DND-41 (cell line): ENCODE measurements at regions not wholly inside any gene's neighbourhood (a gene's known extent, or its start where the extent isn't known, plus 50 kb on each side); places are given as distances from the start of the nearest gene placed in this dataset.

ENCODE experiments used
- CTCF ChIP-seq: IDR thresholded peaks from 2 replicates; pipeline ENCODE4 v1.5.1; 2012; ENCODE audit warnings: borderline replicate concordance, low read length, moderate library complexity, mild to moderate bottlenecking; ENCODE audit not compliant: poor library complexity, severe bottlenecking; ENCODE audit errors: extremely low read depth
- EZH2 ChIP-seq: IDR thresholded peaks from 3 replicates; pipeline ENCODE4 v1.6.1; 2012; ENCODE audit warnings: borderline replicate concordance, low read depth, mild to moderate bottlenecking, moderate library complexity, low read length, inconsistent platforms; ENCODE audit not compliant: severe bottlenecking

GRCh38 chr18:43680096-43680495 is 402.8 kb upstream of the SYT4 start:
- TF ChIP-seq CTCF (no peak), EZH2 (no peak)
